ENCODE measurements at regions not wholly inside any gene's neighbourhood (a gene's known extent, or its start where the extent isn't known, plus 50 kb on each side); places are given as distances from the start of the nearest gene placed in this dataset.

DNA sequence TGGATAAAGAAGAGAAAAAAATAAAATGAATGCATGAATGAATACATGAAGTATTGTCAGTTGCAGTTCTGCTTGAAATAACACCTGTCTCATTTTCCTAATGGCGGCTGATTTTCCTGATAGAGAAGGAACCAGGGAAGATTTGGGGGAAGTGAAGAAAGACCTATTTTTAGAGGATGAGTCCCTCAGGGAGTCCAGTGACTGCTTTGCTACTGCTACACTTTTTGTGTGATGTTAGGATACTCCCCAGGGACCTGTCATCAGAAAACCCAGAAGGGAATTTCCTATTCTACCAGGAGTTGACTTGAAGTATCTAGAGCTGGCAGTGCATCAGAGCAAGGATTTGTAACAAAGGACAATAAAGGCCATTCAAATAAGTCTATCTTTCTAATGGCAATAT is 114.8 kb downstream of the MAB21L3 start:
- DNase-seq (ENCODE audit: extremely low read depth in 1 of 4, low spot score in 3 of 4) (no peak), ATAC-seq (no peak), FAIRE-seq (no peak)
- H4K20me1 ChIP-seq (replicated peaks; ENCODE audit: control insufficient read depth, insufficient read depth, low read length): no peaks in the 10 kb centered on the region
- BruUV-seq (replicated peaks): no TSS peak
- H3K79me2 ChIP-seq (ENCODE audit: control insufficient read depth, insufficient read depth, low read length): no peaks in the 10 kb centered on the region
- TF ChIP-seq PHTF2 (CRISPR knock-in tag; IDR thresholded peaks at IDR 0.05) (no peak), SIN3B (IDR thresholded peaks at IDR 0.05; ENCODE audit: low read depth) (no peak), DACH1 (IDR thresholded peaks at IDR 0.05; ENCODE audit: partially characterized antibody) (no peak), KLF1 (tag; IDR thresholded peaks at IDR 0.05) (no peak), NFE2L1 (tag; IDR thresholded peaks at IDR 0.05; ENCODE audit: borderline replicate concordance, low read depth) (no peak), MTF1 (CRISPR knock-in tag; IDR thresholded peaks at IDR 0.05; ENCODE audit: borderline replicate concordance) (no peak)
- H3K4me2 ChIP-seq (ENCODE audit: insufficient read depth, low read length): no peak overlapping the region
- ChIA-PET CTCF (ENCODE audit: low intra/inter-chr PET ratio) (no interaction called here), POLR2A (no interaction called here)
- WGBS (ENCODE audit: insufficient coverage, low coverage, missing lambda C conversion rate): 0% methylated on average over 1 of the region's 1 CpG
- in situ Hi-C loops (cut with MboI) (no loop called here), intact Hi-C loops (cut with micrococcal nuclease) (no loop called here)
- H3K4me1 ChIP-seq (replicated peaks in 1 of 2; ENCODE audit: control insufficient read depth in 2 of 2, insufficient read depth in 2 of 2, low read length in 2 of 2): no peaks in the 10 kb centered on the region
- no peaks in the 10 kb centered on the region for H3K9me1 ChIP-seq (ENCODE audit: control insufficient read depth, insufficient read depth, low read length)
- H3K27me3 ChIP-seq (ENCODE audit: control insufficient read depth in 2 of 2, insufficient read depth in 2 of 2, low read length in 2 of 2): peaks cover 5 to 25% of the 10 kb centered on the region in 2 experiments; a peak in 2 of 5 replicates
- no peak overlapping the region for H3K27ac ChIP-seq (ENCODE audit: extremely low read depth, low read depth, low read length)
- no peak overlapping the region for H2AFZ ChIP-seq (ENCODE audit: low read depth, low read length)
- no peaks in the 10 kb centered on the region for H3K9me3 ChIP-seq (replicated peaks; ENCODE audit: control insufficient read depth, insufficient read depth, low read depth, low read length)
- no peaks in the 10 kb centered on the region for H3K36me3 ChIP-seq (ENCODE audit: control insufficient read depth, insufficient read depth, low read length)
- no peak overlapping the region for H3K9ac ChIP-seq (ENCODE audit: insufficient read depth in 1 of 2, low read depth in 2 of 2, low read length in 2 of 2)
- no peak overlapping the region for H3K4me3 ChIP-seq

DNA sequence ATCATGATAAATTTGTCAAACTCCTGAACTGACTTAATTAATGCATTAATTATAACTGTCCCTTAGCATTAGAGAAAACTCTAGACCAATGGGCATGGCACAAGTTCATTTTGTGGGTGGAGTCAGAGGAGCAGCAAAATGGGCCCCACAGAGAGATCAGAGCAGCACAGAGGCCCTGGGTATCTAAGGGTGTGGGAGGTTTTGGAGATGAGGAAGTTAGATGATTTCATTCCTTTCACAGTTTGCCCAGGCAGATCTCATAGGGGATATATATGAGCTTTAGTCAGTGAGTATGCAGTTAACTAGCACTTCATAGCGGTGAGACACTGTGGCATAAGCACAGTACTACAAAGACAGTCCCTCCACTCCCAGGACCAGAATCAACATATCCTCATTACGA is 117.3 kb downstream of the MAB21L3 start:
- ATAC-seq: no peak

More for the DNA sequence above, 117.3 kb downstream of the MAB21L3 start:
- in situ Hi-C loops (cut with MboI) (no loop called here), intact Hi-C loops (cut with micrococcal nuclease) (no loop called here)
- H3K27ac ChIP-seq (ENCODE audit: extremely low read depth, low read depth, low read length): no peak overlapping the region
- DNase-seq (ENCODE audit: extremely low read depth in 1 of 4, low spot score in 3 of 4): no peak
- H4K20me1 ChIP-seq (replicated peaks; ENCODE audit: control insufficient read depth, insufficient read depth, low read length): no peaks in the 10 kb centered on the region
- H3K4me1 ChIP-seq (replicated peaks in 1 of 2; ENCODE audit: control insufficient read depth in 2 of 2, insufficient read depth in 2 of 2, low read length in 2 of 2): no peaks in the 10 kb centered on the region
- H3K9ac ChIP-seq (ENCODE audit: insufficient read depth in 1 of 2, low read depth in 2 of 2, low read length in 2 of 2): no peak overlapping the region
- no peak for TF ChIP-seq NBN (IDR thresholded peaks at IDR 0.05; ENCODE audit: low read depth)
- no peak for TF ChIP-seq TFAM (CRISPR knock-in tag; conservative IDR thresholded peaks at IDR 0.05)
- TF ChIP-seq, protein P1, sequence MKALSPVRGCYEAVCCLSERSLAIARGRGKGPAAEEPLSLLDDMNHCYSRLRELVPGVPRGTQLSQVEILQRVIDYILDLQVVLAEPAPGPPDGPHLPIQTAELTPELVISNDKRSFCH (CRISPR knock-in tag; IDR thresholded peaks at IDR 0.05): no peak
- TF ChIP-seq, protein P1 (tag; IDR thresholded peaks at IDR 0.05): no peak
- no peak for TF ChIP-seq ZNF282 (CRISPR knock-in tag; IDR thresholded peaks at IDR 0.05)
- TF ChIP-seq ZNF274 (IDR thresholded peaks at IDR 0.05; ENCODE audit: borderline replicate concordance, low read depth, low read length): no peak
- TF ChIP-seq TAF15 (IDR thresholded peaks at IDR 0.05; ENCODE audit: low read depth, low read length): no peak
- TF ChIP-seq KAT8 (IDR thresholded peaks at IDR 0.05; ENCODE audit: low read depth): no peak
- TF ChIP-seq, protein P2, sequence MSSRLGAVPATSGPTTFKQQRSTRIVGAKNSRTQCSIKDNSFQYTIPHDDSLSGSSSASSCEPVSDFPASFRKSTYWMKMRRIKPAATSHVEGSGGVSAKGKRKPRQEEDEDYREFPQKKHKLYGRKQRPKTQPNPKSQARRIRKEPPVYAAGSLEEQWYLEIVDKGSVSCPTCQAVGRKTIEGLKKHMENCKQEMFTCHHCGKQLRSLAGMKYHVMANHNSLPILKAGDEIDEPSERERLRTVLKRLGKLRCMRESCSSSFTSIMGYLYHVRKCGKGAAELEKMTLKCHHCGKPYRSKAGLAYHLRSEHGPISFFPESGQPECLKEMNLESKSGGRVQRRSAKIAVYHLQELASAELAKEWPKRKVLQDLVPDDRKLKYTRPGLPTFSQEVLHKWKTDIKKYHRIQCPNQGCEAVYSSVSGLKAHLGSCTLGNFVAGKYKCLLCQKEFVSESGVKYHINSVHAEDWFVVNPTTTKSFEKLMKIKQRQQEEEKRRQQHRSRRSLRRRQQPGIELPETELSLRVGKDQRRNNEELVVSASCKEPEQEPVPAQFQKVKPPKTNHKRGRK (tag; IDR thresholded peaks at IDR 0.05): no peak
- CTCF ChIA-PET (ENCODE audit: low intra/inter-chr PET ratio): no interaction called here
- WGBS (ENCODE audit: insufficient coverage, low coverage, missing lambda C conversion rate): 0% methylated on average over 2 of the region's 2 CpGs
- no peak for FAIRE-seq
- no peaks in the 10 kb centered on the region for H3K9me3 ChIP-seq (replicated peaks; ENCODE audit: control insufficient read depth, insufficient read depth, low read depth, low read length)
- H3K36me3 ChIP-seq (ENCODE audit: control insufficient read depth, insufficient read depth, low read length): no peaks in the 10 kb centered on the region
- no peak overlapping the region for H3K4me2 ChIP-seq (ENCODE audit: insufficient read depth, low read length)
- no TSS peak for BruUV-seq (replicated peaks)
- no peak overlapping the region for H3K4me3 ChIP-seq
- H3K27me3 ChIP-seq (ENCODE audit: control insufficient read depth in 2 of 2, insufficient read depth in 2 of 2, low read length in 2 of 2): peaks cover 10 to 30% of the 10 kb centered on the region in 2 experiments
- no peaks in the 10 kb centered on the region for H3K79me2 ChIP-seq (ENCODE audit: control insufficient read depth, insufficient read depth, low read length)
- H2AFZ ChIP-seq (ENCODE audit: low read depth, low read length): no peak overlapping the region
- POLR2A ChIA-PET: no interaction called here
- no peaks in the 10 kb centered on the region for H3K9me1 ChIP-seq (ENCODE audit: control insufficient read depth, insufficient read depth, low read length)

All from K562 (cell line).